GM12878 (cell line): ENCODE measurements at regions not wholly inside any gene's neighbourhood (a gene's known extent, or its start where the extent isn't known, plus 50 kb on each side); places are given as distances from the start of the nearest gene placed in this dataset.

Experiments
- ATAC-seq: fragments of 200-7000 bp; cut with Tn5 transposase; 3 replicates; pipeline ENCODE4 v1.9.1; 2020; ENCODE audit warnings: mild to moderate bottlenecking, moderate library complexity
- BruUV-seq: library from RNA; stranded (reverse); fragments of 400-500 nt; replicated peaks from 2 replicates; lab custom pipeline; 2021; lab: Mats Ljungman, UMichigan
- CTCF ChIA-PET: fragments of 300-600 bp; sonication (Branson Sonifier 250); formaldehyde crosslinking; extraction: SDS; loops from one replicate; lab custom pipeline; 2021; ENCODE audit warnings: inconsistent platforms; lab: Yijun Ruan, JAX
- POLR2A ChIA-PET: fragments of 350-600 bp; formaldehyde crosslinking; extraction: SDS; loops from one replicate; lab custom pipeline; 2021; ENCODE audit warnings: inconsistent platforms; lab: Charles Lee
- RAD21 ChIA-PET: fragments of 300-600 bp; sonication (Branson Sonifier 250); formaldehyde crosslinking; loops from one replicate; lab custom pipeline; 2023; ENCODE audit warnings: antibody characterized with exemption; ENCODE audit not compliant: unreplicated experiment; lab: Charles Lee
- SMC1A ChIA-PET: fragments of 300-600 bp; sonication (Branson Sonifier 250); formaldehyde crosslinking; loops from one replicate; lab custom pipeline; 2023; ENCODE audit not compliant: unreplicated experiment, uncharacterized antibody; lab: Charles Lee
- DNase-seq: peaks from one replicate; pipeline ENCODE4 v3.0.0-alpha.2; 2011; ENCODE audit warnings: low read depth, low spot score
- FAIRE-seq: peaks from 3 replicates; lab custom pipeline; 2011; peaks lifted over from hg19 to GRCh38; lab: Jason Lieb, UNC
- H2AFZ ChIP-seq: 2 replicates; pipeline ENCODE4 v1.6.0; 2011; ENCODE audit warnings: low read depth, low read length, control low read depth; ENCODE audit not compliant: control insufficient read depth
- H3K27ac ChIP-seq: 2 replicates; pipeline ENCODE4 v1.5.1; 2011; ENCODE audit warnings: control low read depth; ENCODE audit not compliant: control insufficient read depth, insufficient read depth
- H3K27me3 ChIP-seq, 2 experiments: replicated peaks in 1 of 2; 2 replicates each; pipeline versions ENCODE4 v1.6.0 to v1.6.1; 2011; ENCODE audit warnings: low read length in 1 of 2; ENCODE audit not compliant: control insufficient read depth in 2 of 2, insufficient read depth in 2 of 2
- H3K36me3 ChIP-seq, 2 experiments: 2 replicates each; pipeline ENCODE4 v1.5.1; 2011; ENCODE audit warnings: low read length in 1 of 2; ENCODE audit not compliant: control insufficient read depth in 2 of 2, insufficient read depth in 2 of 2
- H3K4me1 ChIP-seq: 2 replicates; pipeline ENCODE4 v1.6.1; 2011; ENCODE audit warnings: mild to moderate bottlenecking, low read length, moderate library complexity, mixed read lengths; ENCODE audit not compliant: control insufficient read depth, insufficient read depth
- H3K4me2 ChIP-seq: 2 replicates; pipeline ENCODE4 v1.6.0; 2011; ENCODE audit warnings: control low read depth; ENCODE audit not compliant: control insufficient read depth, insufficient read depth
- H3K4me3 ChIP-seq: fragments of 200-600 bp; sonication (generic); 2 replicates; pipeline ENCODE4 v1.5.1; 2016
- H3K79me2 ChIP-seq: 2 replicates; pipeline ENCODE4 v1.6.0; 2011; ENCODE audit warnings: low read length; ENCODE audit not compliant: control insufficient read depth, insufficient read depth
- H3K9ac ChIP-seq: 2 replicates; pipeline ENCODE4 v1.8.0; 2011; ENCODE audit warnings: low read length, control low read depth, mixed read lengths; ENCODE audit not compliant: control insufficient read depth, insufficient read depth
- H3K9me3 ChIP-seq: replicated peaks from 3 replicates; pipeline ENCODE4 v1.5.1; 2011; ENCODE audit warnings: mild to moderate bottlenecking, low read length; ENCODE audit not compliant: control insufficient read depth, insufficient read depth
- H4K20me1 ChIP-seq: 2 replicates; pipeline ENCODE4 v1.6.0; 2011; ENCODE audit not compliant: control insufficient read depth, insufficient read depth
- BCL11A ChIP-seq: IDR thresholded peaks from 2 replicates; pipeline ENCODE4 v1.6.1; 2011; ENCODE audit warnings: low read depth, low read length
- CBFB ChIP-seq: IDR thresholded peaks from 2 replicates; pipeline ENCODE4 v1.6.1; 2016; ENCODE audit warnings: antibody characterized with exemption, low read depth
- CREM ChIP-seq: IDR thresholded peaks from 2 replicates; pipeline ENCODE4 v1.6.1; 2014; ENCODE audit warnings: antibody characterized with exemption, low read depth
- MAX ChIP-seq: IDR thresholded peaks from 2 replicates; pipeline ENCODE4 v1.6.1; 2012; ENCODE audit warnings: low read depth, low read length, improper control_type of control experiment
- MTA2 ChIP-seq: fragments of 450-650 bp; IDR thresholded peaks from 2 replicates; pipeline ENCODE4 v1.6.1; 2016; ENCODE audit warnings: low read depth, mild to moderate bottlenecking, moderate library complexity
- MYB ChIP-seq: fragments of 150-350 bp; IDR thresholded peaks from 2 replicates; pipeline ENCODE4 v1.6.1; 2014; ENCODE audit warnings: mild to moderate bottlenecking, low read depth, low read length, borderline replicate concordance
- NFXL1 ChIP-seq: fragments of 450-650 bp; IDR thresholded peaks from 2 replicates; pipeline ENCODE4 v1.6.1; 2017; ENCODE audit warnings: antibody characterized with exemption, mild to moderate bottlenecking, borderline replicate concordance
- PBX3 ChIP-seq: IDR thresholded peaks from 2 replicates; pipeline ENCODE4 v1.6.1; 2011; ENCODE audit warnings: mild to moderate bottlenecking, low read depth, low read length, moderate library complexity; ENCODE audit not compliant: insufficient replicate concordance
- RCOR1 ChIP-seq: conservative IDR thresholded peaks from 2 replicates; pipeline ENCODE4 v1.6.1; 2012; ENCODE audit warnings: low read depth, low read length, improper control_type of control experiment
- SREBF1 ChIP-seq: IDR thresholded peaks from 2 replicates; pipeline ENCODE4 v1.6.1; 2012; ENCODE audit warnings: mild to moderate bottlenecking, low read length
- STAT3 ChIP-seq: IDR thresholded peaks from 2 replicates; pipeline ENCODE4 v1.6.1; 2011; ENCODE audit warnings: low read depth, low read length, improper control_type of control experiment
- SUZ12 ChIP-seq: fragments of 200-600 bp; sonication (generic); IDR thresholded peaks from one replicate; pipeline ENCODE4 v1.6.1; 2018; ENCODE audit warnings: antibody characterized with exemption, mild to moderate bottlenecking; ENCODE audit not compliant: unreplicated experiment
- WRNIP1 ChIP-seq: IDR thresholded peaks from 2 replicates; pipeline ENCODE4 v1.6.1; 2011; ENCODE audit warnings: low read depth, low read length, improper control_type of control experiment, borderline replicate concordance
- ZBTB40 ChIP-seq: fragments of 450-650 bp; IDR thresholded peaks from 2 replicates; pipeline ENCODE4 v1.6.1; 2016; ENCODE audit warnings: mild to moderate bottlenecking, moderate library complexity, borderline replicate concordance
- ZNF384 ChIP-seq: IDR thresholded peaks from 2 replicates; pipeline ENCODE4 v1.6.1; 2012; ENCODE audit warnings: low read depth, mild to moderate bottlenecking, low read length, improper control_type of control experiment, borderline replicate concordance
- ZNF592 ChIP-seq: fragments of 450-650 bp; IDR thresholded peaks from 2 replicates; pipeline ENCODE4 v1.6.1; 2017; ENCODE audit warnings: mild to moderate bottlenecking, moderate library complexity
- WGBS: methylation state at CpG from one replicate; pipeline ENCODE4 v1.1.6; 2016; ENCODE audit warnings: low lambda C conversion rate; ENCODE audit not compliant: insufficient replicate concordance, insufficient coverage; ENCODE audit errors: missing lambda C conversion rate; 5-methylcytosine and 5-hydroxymethylcytosine counted together
- in situ Hi-C: fragments of 300-500 bp; cut with MboI; formaldehyde crosslinking; loops from 9 replicates; pipeline ENCODE4 v1.14.3; 2018; ENCODE audit warnings: mixed read lengths
- intact Hi-C: fragments of 100-400 bp; cut with micrococcal nuclease; formaldehyde crosslinking; loops from one replicate; pipeline ENCODE4 v1.14.2; 2022; ENCODE audit not compliant: unreplicated experiment

- FAIRE-seq (no peak), DNase-seq (no peak), ATAC-seq (no peak)
- H3K36me3 ChIP-seq = no peaks in the 10 kb centered on the region
- H3K27ac ChIP-seq = no peak overlapping the region
- intact Hi-C loops (no loop called here), in situ Hi-C loops (no loop called here)
- peaks cover 0 to 2% of the 10 kb centered on the region in 2 experiments; a peak in 1 of 4 replicates for H3K27me3 ChIP-seq
- H3K9me3 ChIP-seq = peaks cover 3% of the 10 kb centered on the region; the same call in 1 of the 3 replicates
- no peak overlapping the region for H2AFZ ChIP-seq
- H3K9ac ChIP-seq = no peak overlapping the region
- H3K4me3 ChIP-seq = no peak overlapping the region
- no peaks in the 10 kb centered on the region for H3K79me2 ChIP-seq
- CTCF ChIA-PET = interaction anchor here (0.6 to 1.6 kb wide), 2 partner anchors 42 to 71 kb away, joined by 3 to 6 read pairs; no protein-coding TSS in a partner anchor
- H3K4me1 ChIP-seq = no peaks in the 10 kb centered on the region; the same call in 1 of the 2 replicates
- no peak overlapping the region for H3K4me2 ChIP-seq
- POLR2A ChIA-PET = no interaction called here
- RAD21 ChIA-PET = no interaction called here
- SMC1A ChIA-PET = interaction anchor here (2.2 kb wide), 1 partner anchor 15 kb away, joined by 7 read pairs; no protein-coding TSS in a partner anchor
- WGBS = 14% methylated on average over 6 of the region's 6 CpGs
- H4K20me1 ChIP-seq = no peaks in the 10 kb centered on the region
- BruUV-seq = no TSS peak
- TF ChIP-seq WRNIP1 (no peak), NFXL1 (no peak), MAX (no peak), RCOR1 (no peak), ZNF592 (no peak), ZNF384 (no peak), CREM (no peak), ZBTB40 (no peak), MTA2 (no peak), BCL11A (no peak), SREBF1 (no peak), SUZ12 (no peak), PBX3 (no peak), MYB (no peak), STAT3 (no peak), CBFB (no peak)
Observed at GRCh38 chr20:20783450-20783849, 71.0 kb upstream of the RALGAPA2 start.
